GM23248 (cell line): ENCODE measurements at regions not wholly inside any gene's neighbourhood (a gene's known extent, or its start where the extent isn't known, plus 50 kb on each side); places are given as distances from the start of the nearest gene placed in this dataset.

Source experiments
- DNase-seq: peaks from one replicate; pipeline ENCODE4 v3.0.0-alpha.2; 2015
- H2AFZ ChIP-seq: fragments of 200-600 bp; sonication (generic); 2 replicates; pipeline ENCODE4 v1.6.1; 2016; ENCODE audit warnings: antibody characterized with exemption
- H3F3A ChIP-seq: fragments of 200-600 bp; sonication (generic); 2 replicates; pipeline ENCODE4 v1.6.1; 2016; ENCODE audit warnings: mild to moderate bottlenecking, antibody characterized with exemption, mixed run types; ENCODE audit not compliant: insufficient read depth
- H3K27ac ChIP-seq: fragments of 200-600 bp; sonication (generic); 2 replicates; pipeline ENCODE4 v1.5.1; 2016; ENCODE audit warnings: mild to moderate bottlenecking
- H3K27me3 ChIP-seq: fragments of 200-600 bp; sonication (generic); replicated peaks from 2 replicates; pipeline ENCODE4 v1.6.1; 2016; ENCODE audit warnings: mild to moderate bottlenecking; ENCODE audit not compliant: insufficient read depth
- H3K36me3 ChIP-seq: fragments of 200-600 bp; sonication (generic); 2 replicates; pipeline ENCODE4 v1.6.1; 2016; ENCODE audit warnings: low read depth, mild to moderate bottlenecking
- H3K4me1 ChIP-seq: fragments of 200-600 bp; sonication (generic); 2 replicates; pipeline ENCODE4 v1.6.1; 2016; ENCODE audit warnings: mild to moderate bottlenecking; ENCODE audit not compliant: insufficient read depth
- H3K4me2 ChIP-seq: fragments of 200-600 bp; sonication (generic); one replicate; pipeline ENCODE4 v1.6.1; 2016; ENCODE audit warnings: mild to moderate bottlenecking; ENCODE audit not compliant: unreplicated experiment
- H3K4me3 ChIP-seq: fragments of 200-600 bp; sonication (generic); 2 replicates; pipeline ENCODE4 v1.5.1; 2016; ENCODE audit warnings: mild to moderate bottlenecking
- H3K79me2 ChIP-seq: fragments of 200-600 bp; sonication (generic); 2 replicates; pipeline ENCODE4 v1.6.1; 2016; ENCODE audit warnings: mild to moderate bottlenecking; ENCODE audit not compliant: insufficient read depth
- H3K9ac ChIP-seq: fragments of 200-600 bp; sonication (generic); 2 replicates; pipeline ENCODE4 v1.6.1; 2016; ENCODE audit warnings: mild to moderate bottlenecking
- H3K9me2 ChIP-seq: fragments of 200-600 bp; sonication (generic); 2 replicates; pipeline ENCODE4 v1.6.1; 2016; ENCODE audit warnings: mixed run types, mild to moderate bottlenecking, moderate library complexity; ENCODE audit not compliant: insufficient read depth
- H3K9me3 ChIP-seq: fragments of 200-600 bp; sonication (generic); one replicate; pipeline ENCODE4 v1.6.1; 2017; ENCODE audit warnings: low read depth
- H4K20me1 ChIP-seq: fragments of 200-600 bp; sonication (generic); 2 replicates; pipeline ENCODE4 v1.6.0; 2016; ENCODE audit not compliant: insufficient read depth
- EZH2 ChIP-seq: fragments of 200-600 bp; sonication (generic); IDR thresholded peaks from 2 replicates; pipeline ENCODE4 v1.6.1; 2018; ENCODE audit warnings: antibody characterized with exemption, mild to moderate bottlenecking; ENCODE audit not compliant: insufficient read depth, poor library complexity, severe bottlenecking
- EZH2phosphoT487 ChIP-seq: fragments of 200-600 bp; sonication (generic); IDR thresholded peaks from 2 replicates; pipeline ENCODE4 v1.6.1; 2018; ENCODE audit warnings: antibody characterized with exemption, moderate library complexity, mild to moderate bottlenecking, low read depth; ENCODE audit not compliant: insufficient read depth
- WGBS, 2 experiments: methylation state at CpG; one replicate each; pipeline ENCODE4 v1.1.6; 2015 to 2017; ENCODE audit warnings: low lambda C conversion rate in 2 of 2, low coverage in 1 of 2; ENCODE audit errors: missing lambda C conversion rate in 2 of 2; 5-methylcytosine and 5-hydroxymethylcytosine counted together
- in situ Hi-C: fragments of 300-500 bp; cut with MboI; formaldehyde crosslinking; loops from 2 replicates; pipeline ENCODE4 v1.15.0; 2020

GRCh38 chr7:3206771-3207191 is 94.3 kb upstream of the SDK1 start:
- 50 to 52% methylated on average over 5 of the region's 5 CpGs for WGBS, 2 experiments
- Histone ChIP-seq H2AFZ (no peak overlapping the region), H4K20me1 (no peaks in the 10 kb centered on the region), H3K4me2 (no peak overlapping the region), H3K4me3 (no peak overlapping the region), H3K4me1 (no peaks in the 10 kb centered on the region), H3K9ac (no peak overlapping the region), H3K9me2 (no peaks in the 10 kb centered on the region), H3K36me3 (no peaks in the 10 kb centered on the region), H3K27ac (no peak overlapping the region), H3F3A (no peaks in the 10 kb centered on the region), H3K27me3 (no peaks in the 10 kb centered on the region), H3K9me3 (no peaks in the 10 kb centered on the region), H3K79me2 (no peaks in the 10 kb centered on the region)
- DNase-seq = no peak
- in situ Hi-C loops = no loop called here
- TF ChIP-seq EZH2phosphoT487 (no peak), EZH2 (no peak)

GRCh38 chr7:3207387-3207902 is 93.6 kb upstream of the SDK1 start:
- no peak for TF ChIP-seq EZH2phosphoT487
- TF ChIP-seq EZH2 = no peak
- Histone ChIP-seq H3F3A (no peaks in the 10 kb centered on the region), H3K9me3 (no peaks in the 10 kb centered on the region), H3K27ac (no peak overlapping the region), H2AFZ (no peak overlapping the region), H4K20me1 (no peaks in the 10 kb centered on the region), H3K79me2 (no peaks in the 10 kb centered on the region), H3K36me3 (no peaks in the 10 kb centered on the region), H3K4me2 (no peak overlapping the region), H3K4me1 (no peaks in the 10 kb centered on the region), H3K9ac (no peak overlapping the region), H3K9me2 (no peaks in the 10 kb centered on the region), H3K4me3 (no peak overlapping the region), H3K27me3 (no peaks in the 10 kb centered on the region)
- in situ Hi-C loops = no loop called here
- DNase-seq = no peak
- WGBS, 2 experiments = 25 to 26% methylated on average over 11 of the region's 11 CpGs

- Histone ChIP-seq H3K79me2 (no peaks in the 10 kb centered on the region), H4K20me1 (no peaks in the 10 kb centered on the region), H2AFZ (no peak overlapping the region), H3K9me3 (no peaks in the 10 kb centered on the region), H3K4me2 (no peak overlapping the region), H3K4me3 (no peak overlapping the region), H3K27ac (no peak overlapping the region), H3K27me3 (no peaks in the 10 kb centered on the region), H3K9me2 (no peaks in the 10 kb centered on the region), H3K4me1 (no peaks in the 10 kb centered on the region), H3K9ac (no peak overlapping the region), H3F3A (no peaks in the 10 kb centered on the region), H3K36me3 (no peaks in the 10 kb centered on the region)
- in situ Hi-C loops = no loop called here
- TF ChIP-seq EZH2phosphoT487 = no peak
- no peak for TF ChIP-seq EZH2
- DNase-seq = no peak
- WGBS, 2 experiments = 71 to 86% methylated on average over 2 of the region's 2 CpGs
Observed at GRCh38 chr7:3210531-3210930, 90.5 kb upstream of the SDK1 start.

GRCh38 chr7:3214090-3214413 is 87.0 kb upstream of the SDK1 start:
- Histone ChIP-seq H3K27me3 (no peaks in the 10 kb centered on the region), H3K9me3 (no peaks in the 10 kb centered on the region), H3K27ac (no peak overlapping the region), H3K4me1 (no peaks in the 10 kb centered on the region), H3F3A (no peaks in the 10 kb centered on the region), H3K9ac (no peak overlapping the region), H3K79me2 (no peaks in the 10 kb centered on the region), H3K4me3 (no peak overlapping the region), H3K36me3 (no peaks in the 10 kb centered on the region), H4K20me1 (no peaks in the 10 kb centered on the region), H3K4me2 (no peak overlapping the region), H3K9me2 (no peaks in the 10 kb centered on the region), H2AFZ (no peak overlapping the region)
- in situ Hi-C loops = no loop called here
- TF ChIP-seq EZH2phosphoT487 (no peak), EZH2 (no peak)
- no peak for DNase-seq
- 57 to 69% methylated on average over 4 of the region's 4 CpGs for WGBS, 2 experiments
